HG03135 (cell line): ENCODE measurements at regions not wholly inside any gene's neighbourhood (a gene's known extent, or its start where the extent isn't known, plus 50 kb on each side); places are given as distances from the start of the nearest gene placed in this dataset.

Experiments used
- ATAC-seq: cut with Tn5 transposase; IDR thresholded peaks from one replicate; pipeline ENCODE4 v1.9.1; 2021; ENCODE audit warnings: mild to moderate bottlenecking, moderate library complexity; ENCODE audit not compliant: unreplicated experiment

DNA sequence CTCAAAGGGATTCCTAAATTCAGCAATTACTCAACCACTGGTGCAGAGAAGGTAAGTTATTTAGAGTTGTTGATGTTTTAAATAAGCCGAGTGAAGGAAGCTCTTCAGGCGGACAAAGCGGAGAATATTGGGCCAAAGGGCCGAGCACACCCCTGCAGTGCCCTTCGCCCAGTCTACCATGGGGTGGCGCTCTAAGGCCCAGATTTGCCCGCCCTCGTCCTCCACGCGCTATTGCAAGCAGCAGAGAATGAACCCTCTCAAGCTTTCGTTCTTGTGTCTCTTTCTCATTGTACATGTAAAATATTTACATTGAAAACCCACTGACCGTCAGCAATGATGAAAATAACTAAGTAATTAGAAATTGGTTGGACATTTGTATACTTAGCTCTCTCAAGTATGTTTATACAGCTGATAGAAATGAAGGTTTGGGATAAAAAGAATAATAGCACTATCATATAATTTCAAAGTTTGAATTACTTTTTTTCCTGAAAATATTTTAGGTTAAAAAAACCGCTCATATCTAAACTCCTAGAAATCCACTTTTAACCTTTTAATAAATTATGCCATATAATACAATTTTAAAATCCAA lies 195.0 kb upstream of the CEP162 start:
- ATAC-seq, result no peak

- no peak for ATAC-seq
These were observed 193.6 kb upstream of the CEP162 start for GRCh38 chr6:84421031-84421430.

- no peak for ATAC-seq
These were observed 189.8 kb upstream of the CEP162 start for GRCh38 chr6:84417260-84417659.

DNA sequence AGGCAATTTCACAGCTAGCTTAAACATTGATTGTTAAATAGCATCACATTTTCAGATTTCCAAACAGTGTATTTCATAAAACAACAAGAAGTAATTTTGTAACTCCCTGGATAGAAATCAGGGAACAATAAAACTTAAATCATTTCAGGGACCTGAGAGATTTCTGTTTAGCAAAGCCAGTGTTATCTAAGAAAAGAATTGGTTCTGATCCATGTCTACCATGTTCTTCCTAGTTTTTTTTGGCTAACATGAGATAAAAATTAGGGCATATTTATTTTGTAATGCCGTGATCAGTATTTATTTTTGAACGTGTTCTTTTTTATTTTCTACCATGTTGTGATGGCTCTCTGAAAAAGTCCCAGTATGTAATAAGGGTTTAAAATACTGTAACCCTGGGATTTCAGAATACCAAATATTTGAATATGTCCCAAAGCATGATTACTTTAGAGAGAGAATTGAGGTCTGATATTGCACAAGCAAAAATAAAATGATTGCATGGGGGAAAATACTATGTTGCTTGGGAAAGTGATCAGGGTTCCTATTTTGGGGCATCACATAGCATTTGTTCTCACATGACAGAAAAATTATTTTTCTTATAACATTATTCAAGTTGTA lies 188.7 kb upstream of the CEP162 start:
- ATAC-seq, result no peak

- no peak for ATAC-seq
These were observed 188.1 kb upstream of the CEP162 start for GRCh38 chr6:84415517-84415916.

DNA sequence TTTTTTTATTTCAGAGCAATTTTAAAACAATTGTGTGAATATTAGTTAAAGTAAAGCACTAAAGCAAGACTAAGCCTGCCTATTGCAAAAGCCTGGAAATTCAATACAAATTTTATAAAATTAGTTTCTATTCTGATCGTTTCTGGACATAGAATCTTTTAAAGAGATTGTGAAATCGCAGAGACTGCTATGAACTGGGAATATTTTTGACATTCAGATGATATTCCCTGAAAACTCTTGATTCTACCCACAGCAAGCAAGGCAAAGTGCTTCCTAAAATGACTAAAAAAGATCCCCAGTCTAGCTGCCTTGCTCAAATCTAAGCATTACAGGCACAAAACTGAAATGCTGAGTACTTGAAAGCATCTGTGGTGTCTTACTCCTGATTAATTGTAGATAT lies 187.6 kb upstream of the CEP162 start:
- no peak for ATAC-seq

GRCh38 chr6:84414531-84414930 lies 187.1 kb upstream of the CEP162 start:
- no peak for ATAC-seq

DNA sequence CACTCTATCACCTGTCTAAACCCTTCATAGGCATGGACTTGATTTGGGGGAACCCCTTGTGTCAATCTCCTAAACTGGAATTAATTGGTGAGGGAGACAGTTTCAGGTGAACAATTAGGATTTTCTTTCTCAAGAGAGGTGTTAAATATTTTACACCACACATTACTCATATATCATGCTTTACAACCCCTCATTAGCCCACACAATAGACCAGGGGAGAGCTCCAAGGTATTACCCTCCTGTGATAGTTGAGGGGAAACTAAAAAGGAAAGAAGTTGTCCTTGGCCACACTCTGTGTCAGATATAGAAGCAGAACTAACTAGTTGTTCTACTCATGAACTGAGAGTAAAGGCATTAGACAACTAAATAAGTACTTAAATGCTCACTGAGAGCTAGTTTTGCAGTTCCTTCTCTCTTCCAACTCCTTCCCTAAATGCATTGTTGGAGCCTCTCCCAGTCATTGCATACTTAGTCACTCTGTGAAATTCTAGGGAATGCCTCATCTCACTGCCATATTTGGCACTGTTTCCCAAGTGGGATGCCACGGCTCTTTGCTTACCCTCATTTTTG lies 183.7 kb upstream of the CEP162 start:
- ATAC-seq, result no peak

DNA sequence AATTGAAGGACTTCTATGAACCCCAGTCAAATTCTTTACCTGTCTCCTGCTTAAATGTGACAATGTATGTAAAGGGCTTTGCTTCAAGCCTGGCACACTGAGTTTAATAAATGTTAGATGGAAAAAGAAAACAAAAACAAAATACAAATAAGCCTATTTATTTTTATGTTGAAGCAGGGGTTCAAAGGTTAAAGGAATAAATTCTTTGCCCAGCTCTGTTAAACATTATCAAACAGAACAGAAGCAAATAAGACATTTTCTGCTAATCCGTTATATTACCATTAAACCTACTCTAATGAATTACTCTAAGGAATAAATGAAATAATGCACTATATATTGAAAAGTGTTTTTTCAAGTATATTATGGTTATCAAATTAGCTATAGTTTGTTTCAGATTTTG lies 182.5 kb upstream of the CEP162 start:
- no peak for ATAC-seq

DNA sequence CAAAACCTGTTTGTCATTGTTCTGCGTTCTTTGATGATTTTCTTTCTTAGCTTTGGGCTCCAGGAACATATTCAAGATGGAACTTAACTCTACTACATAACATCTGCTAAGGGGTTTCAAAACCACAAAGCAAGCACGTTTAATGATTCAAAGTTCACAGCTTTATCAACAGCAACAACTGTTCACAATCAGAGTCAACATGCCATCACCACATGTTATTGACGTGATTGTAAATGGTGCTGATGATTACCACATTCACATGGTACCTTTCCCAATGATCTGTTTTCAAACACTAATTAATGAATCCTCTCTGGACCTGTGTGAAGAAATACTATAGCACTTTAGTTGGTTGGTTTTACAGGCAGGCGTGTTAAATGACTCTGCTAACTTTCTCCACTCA lies 180.6 kb upstream of the CEP162 start:
- ATAC-seq, result no peak

- ATAC-seq, result no peak
These were observed 176.1 kb upstream of the CEP162 start for GRCh38 chr6:84403545-84403944.

DNA sequence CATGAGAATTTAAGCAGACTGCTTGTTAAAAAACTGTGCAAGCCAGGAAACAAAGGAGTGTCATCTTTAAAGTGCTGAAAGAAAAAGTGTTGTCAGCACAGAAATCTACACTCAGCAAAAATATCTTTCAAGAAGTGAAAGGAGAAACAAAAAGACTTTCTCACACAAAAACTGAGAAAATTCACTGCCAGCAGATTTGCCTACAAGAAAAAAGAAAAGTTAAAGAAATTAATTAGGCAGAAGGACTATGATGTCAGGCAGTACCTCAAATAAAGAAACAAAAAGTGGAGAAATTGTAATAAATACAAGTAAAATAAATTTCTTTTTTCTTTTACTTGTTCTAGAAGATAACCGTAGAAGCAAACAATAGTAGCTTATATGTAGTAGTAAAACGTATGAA lies 171.6 kb upstream of the CEP162 start:
- ATAC-seq, result no peak

- no peak for ATAC-seq
These were observed 164.8 kb upstream of the CEP162 start for GRCh38 chr6:84392261-84392660.

GRCh38 chr6:84390851-84391250 lies 163.4 kb upstream of the CEP162 start:
- no peak for ATAC-seq

GRCh38 chr6:84390334-84390733 lies 162.9 kb upstream of the CEP162 start:
- no peak for ATAC-seq

- no peak for ATAC-seq
These were observed 151.7 kb upstream of the CEP162 start for GRCh38 chr6:84379142-84379541.

- no peak for ATAC-seq
These were observed 144.8 kb upstream of the CEP162 start for GRCh38 chr6:84372290-84372689.

DNA sequence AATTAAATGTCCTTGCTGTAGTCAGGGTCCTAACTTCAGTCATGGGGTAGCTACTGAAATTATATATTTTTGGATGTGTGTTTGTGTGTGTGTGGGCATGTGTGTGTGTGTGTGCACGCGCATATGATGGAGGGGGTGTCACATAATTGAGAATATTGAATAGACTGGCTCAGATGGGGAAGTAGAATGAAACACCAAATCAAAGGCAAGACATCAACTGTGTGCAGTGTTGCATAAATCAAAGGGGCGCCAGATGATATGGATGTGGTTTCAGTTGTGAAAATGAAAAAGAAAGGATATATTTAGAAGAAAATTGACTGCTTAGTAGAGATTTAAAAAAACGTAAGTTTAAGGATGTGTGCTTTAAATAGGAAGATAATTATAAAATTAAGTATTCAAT lies 144.2 kb upstream of the CEP162 start:
- ATAC-seq, result no peak

DNA sequence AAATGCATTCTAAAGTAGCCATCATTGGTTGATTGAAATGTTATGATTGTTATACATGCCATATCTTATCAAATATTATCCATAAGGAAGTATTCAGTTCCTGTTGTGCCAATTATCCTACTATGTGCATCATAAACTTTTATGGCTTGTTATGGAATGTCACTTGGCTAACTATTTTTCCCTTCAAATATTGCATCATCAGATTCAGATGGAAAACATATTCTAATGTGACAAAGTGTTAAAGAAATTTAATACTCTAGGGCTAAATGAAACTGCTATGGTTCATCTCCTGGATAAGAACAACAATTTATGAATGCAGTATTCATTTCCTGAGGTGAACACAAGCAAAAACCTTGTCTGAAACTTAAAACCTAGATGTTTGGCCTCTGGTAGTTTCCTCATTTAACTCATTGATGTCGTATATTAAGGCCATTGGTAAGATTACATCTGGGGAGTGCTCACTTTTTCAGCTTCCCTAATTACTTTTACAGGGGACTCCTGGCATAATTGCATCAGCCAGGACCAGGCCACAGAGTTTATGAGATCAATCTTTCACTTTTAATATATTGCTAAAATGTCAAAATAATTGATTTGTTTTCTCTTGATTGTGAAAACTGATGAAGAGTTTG lies 134.9 kb upstream of the CEP162 start:
- no peak for ATAC-seq

GRCh38 chr6:84361372-84362192 lies 134.1 kb upstream of the CEP162 start:
- no peak for ATAC-seq

DNA sequence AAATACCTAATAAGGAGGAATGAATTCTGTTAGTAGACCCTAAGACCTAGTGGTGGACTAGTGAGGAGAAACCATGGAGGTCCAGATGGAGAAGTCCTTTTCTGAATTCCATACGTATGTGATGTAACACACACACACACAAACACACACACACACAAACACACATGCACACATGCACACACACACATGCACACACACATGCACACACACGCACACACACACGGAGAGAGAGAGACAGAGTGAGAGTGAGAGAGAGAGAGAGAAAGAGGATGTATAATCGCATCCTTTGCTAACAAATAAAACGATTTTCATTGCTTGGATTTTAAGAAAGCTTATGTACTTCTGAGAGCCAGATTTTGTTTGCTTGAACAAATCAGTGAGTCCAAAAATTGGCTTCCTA lies 132.6 kb upstream of the CEP162 start:
- no peak for ATAC-seq

DNA sequence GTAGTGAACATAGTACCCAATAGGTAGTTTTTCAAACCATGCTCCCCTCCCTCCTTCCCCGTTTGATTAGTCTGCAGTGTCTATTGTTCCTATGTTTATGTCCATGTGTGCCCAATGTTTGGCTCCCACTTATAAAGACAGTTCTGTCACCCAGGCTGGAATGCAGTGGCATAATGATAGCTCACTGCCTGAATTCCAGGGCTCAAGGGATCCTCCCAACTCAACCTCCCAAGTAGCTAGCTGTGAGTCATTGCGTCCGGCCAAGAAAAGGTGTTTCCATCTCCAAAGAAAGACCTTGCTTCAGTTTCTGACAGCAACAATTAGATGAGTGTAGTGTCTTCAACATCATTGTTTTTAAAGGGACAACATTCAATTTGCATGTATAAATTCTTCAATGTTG lies 131.1 kb upstream of the CEP162 start:
- no peak for ATAC-seq
